Gastrocnemius medialis (tissue), 4 donors: ENCODE measurements at regions not wholly inside any gene's neighbourhood (a gene's known extent, or its start where the extent isn't known, plus 50 kb on each side); places are given as distances from the start of the nearest gene placed in this dataset.

Experiments
- ATAC-seq, 2 donors: fragments of 150-250 bp; one replicate each; pipeline ENCODE4 v1.9.1; 2016
- DNase-seq, 2 donors: peaks; one replicate each; pipeline ENCODE4 v3.0.0-alpha.2; 2019
- H3K27ac ChIP-seq, 4 donors: fragments of 200-600 bp; sonication (generic); 1 replicate in 1 of 4; 2 replicates in 3 of 4; pipeline ENCODE4 v1.5.1; 2016 to 2018; ENCODE audit warnings: mild to moderate bottlenecking in 2 of 4, moderate library complexity in 1 of 4
- H3K27me3 ChIP-seq, 3 donors: fragments of 200-600 bp; sonication (generic) in 2 of 3; 1 replicate in 1 of 3; 2 replicates in 2 of 3; pipeline versions ENCODE4 v1.5.1 to v1.6.0; 2016 to 2019; ENCODE audit warnings: mild to moderate bottlenecking in 1 of 3, moderate library complexity in 1 of 3
- H3K36me3 ChIP-seq, 2 donors: fragments of 200-600 bp; sonication (generic) in 1 of 2; one replicate each; pipeline ENCODE4 v1.5.1; 2017 to 2018
- H3K4me1 ChIP-seq, 2 donors: fragments of 200-600 bp; sonication (generic) in 1 of 2; one replicate each; pipeline ENCODE4 v1.5.1; 2016 to 2017; ENCODE audit warnings: mild to moderate bottlenecking in 2 of 2
- H3K4me3 ChIP-seq, 4 donors: fragments of 200-600 bp; sonication (generic) in 3 of 4; 1 replicate in 1 of 4; 2 replicates in 3 of 4; pipeline ENCODE4 v1.5.1; 2016 to 2019; ENCODE audit warnings: mild to moderate bottlenecking in 2 of 4
- H3K9me3 ChIP-seq, 3 donors: fragments of 200-600 bp; sonication (generic) in 2 of 3; 1 replicate in 1 of 3; 2 replicates in 2 of 3; pipeline ENCODE4 v1.5.1; 2016 to 2019
- POLR2A ChIP-seq, 2 donors: fragments of 450-650 bp; IDR thresholded peaks; one replicate each; pipeline ENCODE4 v1.6.1; 2017; ENCODE audit warnings: antibody characterized with exemption in 2 of 2, mild to moderate bottlenecking in 2 of 2, moderate library complexity in 2 of 2
- in situ Hi-C, 4 donors: fragments of 200-750 bp; cut with MboI; loops; one replicate each; pipeline versions ENCODE4 v1.15.0 to v1.8.0; 2017; ENCODE audit warnings: low sequenced_read_pairs in 4 of 4
- intact Hi-C: fragments of 100-400 bp; cut with DNase I; formaldehyde crosslinking; loops from one replicate; pipeline ENCODE4 v1.15.1; 2023; ENCODE audit warnings: low total_unique reads
- TF ChIP-seq, protein P1 (sequence below), 5 experiments: fragments of 450-650 bp in 3 of 5; fragments of 200-600 bp in 2 of 5; sonication (generic) in 2 of 5; IDR thresholded peaks in 4 of 5; conservative IDR thresholded peaks in 1 of 5; 1 replicate in 4 of 5; 2 replicates in 1 of 5; pipeline ENCODE4 v1.5.1; 2016 to 2019; ENCODE audit warnings: antibody characterized with exemption in 5 of 5, mild to moderate bottlenecking in 3 of 5, moderate library complexity in 3 of 5

DNA sequence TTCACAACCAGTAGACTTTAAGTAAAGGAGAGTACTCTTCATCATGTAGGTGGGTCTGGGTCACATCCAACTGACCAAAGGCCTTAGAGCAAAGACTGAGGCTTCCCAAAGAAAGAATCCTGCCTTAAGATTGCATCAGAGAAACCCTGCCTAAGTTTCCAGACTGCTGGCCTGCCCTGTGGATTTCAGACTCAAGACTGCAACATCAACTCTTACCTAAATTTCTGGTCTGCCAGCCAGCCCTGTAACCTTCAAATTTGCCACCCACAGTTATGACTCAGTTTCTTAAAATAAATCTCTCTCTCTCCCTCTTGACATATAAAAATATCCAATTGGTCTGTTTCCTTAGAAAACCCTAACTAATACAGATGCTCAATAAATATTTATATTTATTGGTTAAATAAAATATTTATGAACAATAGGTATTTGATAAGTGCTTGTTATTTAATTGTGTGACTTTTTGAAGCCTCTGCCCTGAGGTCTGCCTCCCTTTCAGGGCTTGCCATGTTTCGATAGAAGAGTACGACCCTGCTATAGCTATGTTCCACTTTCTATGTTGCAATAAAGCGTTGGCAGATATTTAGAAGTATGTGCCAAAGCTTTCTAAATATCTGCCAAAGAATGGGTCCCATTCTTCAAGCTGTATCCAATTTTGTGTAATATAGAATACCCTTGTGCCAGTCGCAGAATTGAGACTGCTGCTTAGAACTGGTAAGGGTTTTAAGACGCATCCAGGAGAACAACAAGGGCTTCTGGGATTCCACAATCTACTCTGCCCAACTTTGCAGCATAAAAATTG, 65.7 kb downstream of the TMEM30B start:
- intact Hi-C loops: no loop called here
- no peaks in the 10 kb centered on the region for H3K9me3 ChIP-seq
- DNase-seq: peak; percentile 56 to 80
- H3K27ac ChIP-seq: peak overlapping the region; percentile 73 to 82 (median 76)
- no peak overlapping the region for H3K4me3 ChIP-seq
- peaks cover 35 to 41% of the 10 kb centered on the region in 2 donors for H3K4me1 ChIP-seq
- peak; percentile 93 to 97 for ATAC-seq
- in situ Hi-C loops: no loop called here
- no peak for TF ChIP-seq POLR2A (IDR thresholded peaks at IDR 0.05)
- TF ChIP-seq, protein P1, sequence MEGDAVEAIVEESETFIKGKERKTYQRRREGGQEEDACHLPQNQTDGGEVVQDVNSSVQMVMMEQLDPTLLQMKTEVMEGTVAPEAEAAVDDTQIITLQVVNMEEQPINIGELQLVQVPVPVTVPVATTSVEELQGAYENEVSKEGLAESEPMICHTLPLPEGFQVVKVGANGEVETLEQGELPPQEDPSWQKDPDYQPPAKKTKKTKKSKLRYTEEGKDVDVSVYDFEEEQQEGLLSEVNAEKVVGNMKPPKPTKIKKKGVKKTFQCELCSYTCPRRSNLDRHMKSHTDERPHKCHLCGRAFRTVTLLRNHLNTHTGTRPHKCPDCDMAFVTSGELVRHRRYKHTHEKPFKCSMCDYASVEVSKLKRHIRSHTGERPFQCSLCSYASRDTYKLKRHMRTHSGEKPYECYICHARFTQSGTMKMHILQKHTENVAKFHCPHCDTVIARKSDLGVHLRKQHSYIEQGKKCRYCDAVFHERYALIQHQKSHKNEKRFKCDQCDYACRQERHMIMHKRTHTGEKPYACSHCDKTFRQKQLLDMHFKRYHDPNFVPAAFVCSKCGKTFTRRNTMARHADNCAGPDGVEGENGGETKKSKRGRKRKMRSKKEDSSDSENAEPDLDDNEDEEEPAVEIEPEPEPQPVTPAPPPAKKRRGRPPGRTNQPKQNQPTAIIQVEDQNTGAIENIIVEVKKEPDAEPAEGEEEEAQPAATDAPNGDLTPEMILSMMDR (IDR thresholded peaks at IDR 0.05 in 4 of 5, conservative IDR thresholded peaks at IDR 0.05 in 1 of 5): no peak
- H3K36me3 ChIP-seq: no peaks in the 10 kb centered on the region
- H3K27me3 ChIP-seq: no peaks in the 10 kb centered on the region

DNA sequence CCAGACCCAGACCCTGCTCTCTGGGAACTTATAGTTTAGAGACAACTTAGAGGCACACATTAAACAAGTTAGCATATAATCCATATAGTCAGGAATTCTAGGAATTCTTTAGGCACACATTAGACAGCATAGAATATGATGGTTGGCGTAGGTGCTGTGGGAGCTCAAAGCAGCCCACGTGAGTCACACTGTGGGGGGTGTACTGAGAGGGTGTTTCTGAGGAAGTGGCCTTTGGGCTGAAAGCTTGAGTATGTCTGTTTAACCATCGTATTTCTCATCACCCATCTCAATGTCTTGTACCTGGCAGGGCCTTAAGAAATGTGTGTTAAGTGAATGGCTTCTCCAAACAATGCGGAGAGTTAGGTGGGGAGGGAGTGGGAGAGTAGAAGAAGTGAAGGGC, 67.2 kb downstream of the TMEM30B start:
- ATAC-seq (no peak), DNase-seq (no peak)
- intact Hi-C loops (no loop called here), in situ Hi-C loops (no loop called here)
- TF ChIP-seq POLR2A (IDR thresholded peaks at IDR 0.05): no peak
- TF ChIP-seq, protein P1 (IDR thresholded peaks at IDR 0.05 in 4 of 5, conservative IDR thresholded peaks at IDR 0.05 in 1 of 5): no peak
- Histone ChIP-seq H3K9me3 (no peaks in the 10 kb centered on the region), H3K4me3 (no peak overlapping the region), H3K27ac (peak overlapping the region; percentile 46 to 78 (median 74)), H3K36me3 (no peaks in the 10 kb centered on the region), H3K27me3 (no peaks in the 10 kb centered on the region), H3K4me1 (peaks cover 35 to 41% of the 10 kb centered on the region in 2 donors)

DNA sequence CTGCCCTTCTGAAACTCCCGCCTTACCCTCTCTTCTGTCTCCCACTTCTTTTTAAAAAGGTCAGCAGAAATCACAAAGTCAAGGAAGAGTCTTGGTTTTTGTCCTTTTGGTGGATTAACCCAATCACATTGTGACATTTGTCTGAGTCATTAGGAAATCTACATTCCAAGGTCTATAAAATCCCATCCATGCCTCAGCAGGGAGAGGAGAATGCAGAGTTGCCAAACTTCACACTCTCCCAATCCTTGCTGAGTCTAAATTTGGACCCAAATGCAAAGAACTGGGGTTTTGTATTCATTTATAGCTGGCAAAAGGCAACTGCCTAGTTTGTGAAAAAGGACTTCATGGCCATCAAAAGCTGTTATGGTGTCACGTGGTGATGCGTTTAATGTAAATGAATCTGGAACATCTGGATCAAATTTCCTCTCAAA, 67.9 kb downstream of the TMEM30B start:
- Histone ChIP-seq H3K27me3 (no peaks in the 10 kb centered on the region), H3K9me3 (no peaks in the 10 kb centered on the region), H3K4me3 (no peak overlapping the region), H3K27ac (peak overlapping the region; percentile 12 to 78 (median 60)), H3K4me1 (peaks cover 33 to 34% of the 10 kb centered on the region in 2 donors), H3K36me3 (no peaks in the 10 kb centered on the region)
- intact Hi-C loops: no loop called here
- TF ChIP-seq, protein P1 (IDR thresholded peaks at IDR 0.05 in 4 of 5, conservative IDR thresholded peaks at IDR 0.05 in 1 of 5): no peak
- no peak for TF ChIP-seq POLR2A (IDR thresholded peaks at IDR 0.05)
- in situ Hi-C loops: no loop called here
- ATAC-seq: peak in 1 of 2 donors; percentile 19
- DNase-seq: no peak

DNA sequence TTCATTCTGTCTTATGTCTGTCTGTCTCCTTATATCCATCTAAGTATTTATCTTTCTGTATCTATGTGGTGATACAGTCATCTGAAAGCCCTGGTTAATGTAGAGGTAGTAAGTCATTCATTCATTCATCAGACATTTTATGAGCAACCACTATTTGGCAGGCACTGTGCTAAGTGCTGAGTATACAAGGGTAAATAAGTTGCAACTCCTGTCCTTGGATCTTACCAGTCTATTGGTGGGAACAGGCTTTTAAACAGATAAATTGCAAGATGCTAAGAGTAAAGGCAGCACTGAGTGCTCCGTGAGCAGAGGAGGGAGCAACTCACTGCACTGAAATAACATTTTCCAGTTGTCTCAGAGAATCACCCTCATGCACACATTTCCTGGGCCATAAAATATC, 68.6 kb downstream of the TMEM30B start:
- no peak for DNase-seq
- in situ Hi-C loops: no loop called here
- no peaks in the 10 kb centered on the region for H3K27me3 ChIP-seq
- H3K4me3 ChIP-seq: no peak overlapping the region
- intact Hi-C loops: no loop called here
- no peaks in the 10 kb centered on the region for H3K36me3 ChIP-seq
- TF ChIP-seq POLR2A (IDR thresholded peaks at IDR 0.05): no peak
- TF ChIP-seq, protein P1 (IDR thresholded peaks at IDR 0.05 in 4 of 5, conservative IDR thresholded peaks at IDR 0.05 in 1 of 5): no peak
- H3K4me1 ChIP-seq: peaks cover 30% of the 10 kb centered on the region in 2 donors
- no peaks in the 10 kb centered on the region for H3K9me3 ChIP-seq
- no peak for ATAC-seq
- peak overlapping the region; percentile 12 to 78 (median 60) for H3K27ac ChIP-seq
